ENCODE measurements at regions not wholly inside any gene's neighbourhood (a gene's known extent, or its start where the extent isn't known, plus 50 kb on each side); places are given as distances from the start of the nearest gene placed in this dataset.
"Not testable (repeated sequence)": the region's sequence is repeated elsewhere in the genome, so short reads cannot be mapped to it uniquely, and the experiment has no call there.

GRCh38 chr17:70961341-70961740 is 792.0 kb downstream of the KCNJ2 start:
- no peak for DNase-seq

GRCh38 chr17:70968302-70968701 is 799.0 kb downstream of the KCNJ2 start:
- DNase-seq: no peak

GRCh38 chr17:70969521-70970034 is 800.2 kb downstream of the KCNJ2 start:
- no peak for DNase-seq

- no peak for DNase-seq
These were observed 807.1 kb downstream of the KCNJ2 start for GRCh38 chr17:70976447-70976846.

- no peak for DNase-seq
These were observed 815.5 kb downstream of the KCNJ2 start for GRCh38 chr17:70984873-70985272.

GRCh38 chr17:70987867-70988340 is 818.6 kb downstream of the KCNJ2 start:
- no peak for DNase-seq

- DNase-seq: no peak
These were observed 819.3 kb downstream of the KCNJ2 start for GRCh38 chr17:70988622-70989021.

GRCh38 chr17:70989280-70989679 is 819.9 kb downstream of the KCNJ2 start:
- DNase-seq: no peak

GRCh38 chr17:70994194-70994593 is 824.9 kb downstream of the KCNJ2 start:
- DNase-seq: no peak

GRCh38 chr17:70995997-70996396 is 826.7 kb downstream of the KCNJ2 start:
- DNase-seq: no peak

GRCh38 chr17:71003736-71004135 is 834.4 kb downstream of the KCNJ2 start:
- DNase-seq: no peak

GRCh38 chr17:71004413-71004812 is 835.1 kb downstream of the KCNJ2 start:
- DNase-seq: no peak

GRCh38 chr17:71011391-71011790 is 842.1 kb downstream of the KCNJ2 start:
- no peak for DNase-seq

GRCh38 chr17:71019699-71020098 is 850.4 kb downstream of the KCNJ2 start:
- no peak for DNase-seq

GRCh38 chr17:71022758-71023157 is 853.4 kb downstream of the KCNJ2 start:
- DNase-seq: no peak

- DNase-seq: no peak
These were observed 854.1 kb downstream of the KCNJ2 start for GRCh38 chr17:71023249-71024030.

GRCh38 chr17:71024172-71024571 is 854.8 kb downstream of the KCNJ2 start:
- DNase-seq: no peak

GRCh38 chr17:71024969-71025368 is 855.6 kb downstream of the KCNJ2 start:
- DNase-seq: no peak

GRCh38 chr17:71029246-71029645 is 859.9 kb downstream of the KCNJ2 start:
- no peak for DNase-seq

GRCh38 chr17:71031286-71031685 is 862.0 kb downstream of the KCNJ2 start:
- not testable (repeated sequence) for DNase-seq

GRCh38 chr17:71032746-71033273 is 863.5 kb downstream of the KCNJ2 start:
- DNase-seq: no peak

GRCh38 chr17:71033336-71033735 is 864.0 kb downstream of the KCNJ2 start:
- no peak for DNase-seq

GRCh38 chr17:71035226-71035625 is 865.9 kb downstream of the KCNJ2 start:
- DNase-seq: no peak

GRCh38 chr17:71037386-71037785 is 868.1 kb downstream of the KCNJ2 start:
- DNase-seq: no peak
